ENCODE measurements at regions not wholly inside any gene's neighbourhood (a gene's known extent, or its start where the extent isn't known, plus 50 kb on each side); places are given as distances from the start of the nearest gene placed in this dataset.

GRCh38 chr5:44747396-44747795 is 61.4 kb upstream of the MRPS30 start:
- TF ChIP-seq CTCF (IDR thresholded peaks at IDR 0.05; ENCODE audit: control extremely low read depth in 1 of 3, insufficient read depth in 1 of 3, low read depth in 1 of 3, low read length in 3 of 3) (no peak), SP1 (IDR thresholded peaks at IDR 0.05; ENCODE audit: low read depth, low read length) (no peak), KDM1A (IDR thresholded peaks at IDR 0.05; ENCODE audit: borderline replicate concordance, low read length) (no peak), SUZ12 (IDR thresholded peaks at IDR 0.05; ENCODE audit: low read length) (no peak)

All from H1 (cell line).